WI38 (cell line): ENCODE measurements at regions not wholly inside any gene's neighbourhood (a gene's known extent, or its start where the extent isn't known, plus 50 kb on each side); places are given as distances from the start of the nearest gene placed in this dataset.
"Not testable (repeated sequence)": the region's sequence is repeated elsewhere in the genome, so short reads cannot be mapped to it uniquely, and the experiment has no call there.

Source experiments
- H3K4me3 ChIP-seq: 2 replicates; pipeline ENCODE4 v1.5.1; 2011; ENCODE audit warnings: low read depth, mild to moderate bottlenecking, control low read depth, low read length
- TF ChIP-seq, protein P1 (sequence below): IDR thresholded peaks from 2 replicates; pipeline ENCODE4 v1.5.1; 2012; ENCODE audit warnings: low read depth, mild to moderate bottlenecking, control low read depth, low read length

DNA sequence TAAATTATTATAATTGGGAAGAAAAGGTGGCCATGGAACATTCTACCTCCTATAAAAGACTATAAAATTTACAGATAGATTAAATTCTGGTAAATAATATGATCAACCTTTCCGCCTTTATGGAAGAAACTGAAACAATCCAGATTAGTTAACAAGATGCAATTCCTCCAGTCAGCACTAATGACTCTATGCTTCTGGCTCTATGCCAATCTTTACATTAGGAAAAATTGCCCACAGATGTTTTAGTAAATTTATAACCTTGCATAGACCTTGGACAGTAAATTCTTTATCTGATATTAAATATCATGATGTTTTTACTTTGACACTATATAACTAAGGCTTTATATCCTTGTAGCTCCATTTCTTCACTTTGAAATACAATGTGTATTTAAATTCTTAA is 2302.5 kb downstream of the ARAP2 start:
- H3K4me3 ChIP-seq: no peak overlapping the region
- TF ChIP-seq, protein P1, sequence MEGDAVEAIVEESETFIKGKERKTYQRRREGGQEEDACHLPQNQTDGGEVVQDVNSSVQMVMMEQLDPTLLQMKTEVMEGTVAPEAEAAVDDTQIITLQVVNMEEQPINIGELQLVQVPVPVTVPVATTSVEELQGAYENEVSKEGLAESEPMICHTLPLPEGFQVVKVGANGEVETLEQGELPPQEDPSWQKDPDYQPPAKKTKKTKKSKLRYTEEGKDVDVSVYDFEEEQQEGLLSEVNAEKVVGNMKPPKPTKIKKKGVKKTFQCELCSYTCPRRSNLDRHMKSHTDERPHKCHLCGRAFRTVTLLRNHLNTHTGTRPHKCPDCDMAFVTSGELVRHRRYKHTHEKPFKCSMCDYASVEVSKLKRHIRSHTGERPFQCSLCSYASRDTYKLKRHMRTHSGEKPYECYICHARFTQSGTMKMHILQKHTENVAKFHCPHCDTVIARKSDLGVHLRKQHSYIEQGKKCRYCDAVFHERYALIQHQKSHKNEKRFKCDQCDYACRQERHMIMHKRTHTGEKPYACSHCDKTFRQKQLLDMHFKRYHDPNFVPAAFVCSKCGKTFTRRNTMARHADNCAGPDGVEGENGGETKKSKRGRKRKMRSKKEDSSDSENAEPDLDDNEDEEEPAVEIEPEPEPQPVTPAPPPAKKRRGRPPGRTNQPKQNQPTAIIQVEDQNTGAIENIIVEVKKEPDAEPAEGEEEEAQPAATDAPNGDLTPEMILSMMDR: no peak

- no peak overlapping the region for H3K4me3 ChIP-seq
- TF ChIP-seq, protein P1: no peak
Measured at GRCh38 chr4:33948921-33949320, 2295.4 kb downstream of the ARAP2 start.

DNA sequence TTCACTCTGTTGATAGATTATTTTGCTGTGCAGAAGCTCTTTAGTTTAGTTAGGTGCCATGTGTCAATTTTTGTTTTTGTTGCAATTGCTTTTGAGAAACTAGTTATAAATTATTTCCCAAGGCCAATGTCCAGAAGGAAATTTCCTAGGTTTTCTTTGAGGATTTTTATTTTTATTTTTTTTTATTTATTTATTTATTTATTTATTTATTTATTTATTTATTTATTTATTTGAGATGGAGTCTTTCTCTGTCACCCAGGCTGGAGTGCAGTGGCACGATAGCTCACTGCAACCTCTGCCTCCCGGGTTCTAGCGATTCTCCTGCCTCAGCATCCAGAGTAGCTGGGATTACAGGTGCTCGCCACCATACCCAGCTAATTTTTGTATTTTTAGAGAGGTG is 2290.5 kb downstream of the ARAP2 start:
- not testable (repeated sequence) for H3K4me3 ChIP-seq

GRCh38 chr4:33954759-33955158 is 2289.6 kb downstream of the ARAP2 start:
- TF ChIP-seq, protein P1: no peak
- H3K4me3 ChIP-seq: no peak overlapping the region

- no peak overlapping the region for H3K4me3 ChIP-seq
- TF ChIP-seq, protein P1: no peak
Measured at GRCh38 chr4:33959519-33959918, 2284.8 kb downstream of the ARAP2 start.

DNA sequence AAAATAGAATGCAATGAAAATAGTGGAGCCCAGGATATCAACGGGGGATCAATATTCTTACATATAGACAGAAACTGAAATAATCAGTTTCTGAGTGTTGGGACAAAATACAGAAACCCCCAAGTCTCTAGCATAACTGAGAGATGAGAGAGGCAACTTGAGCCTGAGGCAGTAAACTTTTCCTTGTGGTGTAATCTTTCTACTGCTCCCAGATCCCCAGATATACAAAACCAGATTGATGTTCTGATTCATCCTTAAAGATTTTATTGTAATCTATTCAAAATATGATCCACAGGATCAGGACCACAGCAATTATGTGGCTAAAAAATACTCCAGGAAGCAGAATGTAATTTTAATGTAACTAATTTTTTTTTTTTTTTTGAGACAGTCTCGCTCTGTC is 2282.6 kb downstream of the ARAP2 start:
- H3K4me3 ChIP-seq: no peak overlapping the region
- TF ChIP-seq, protein P1: no peak

DNA sequence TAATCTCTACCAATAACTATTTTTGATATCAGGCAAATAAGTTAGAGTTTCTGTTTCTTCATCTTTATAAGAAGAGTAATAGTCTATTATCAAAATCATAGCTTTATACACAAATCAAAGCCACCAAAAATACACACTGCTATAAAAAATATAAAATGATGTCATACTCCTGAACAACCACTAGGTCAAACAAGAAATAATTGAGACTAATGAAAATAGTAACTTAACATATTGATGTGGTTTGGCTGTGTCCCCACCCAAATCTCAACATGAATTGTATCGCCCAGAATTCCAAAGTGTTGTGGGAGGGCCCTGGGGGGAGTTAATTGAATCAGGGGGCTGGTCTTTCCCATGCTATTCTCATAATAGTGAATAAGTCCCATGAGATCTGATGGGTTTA is 2277.5 kb downstream of the ARAP2 start:
- TF ChIP-seq, protein P1: no peak
- no peak overlapping the region for H3K4me3 ChIP-seq

DNA sequence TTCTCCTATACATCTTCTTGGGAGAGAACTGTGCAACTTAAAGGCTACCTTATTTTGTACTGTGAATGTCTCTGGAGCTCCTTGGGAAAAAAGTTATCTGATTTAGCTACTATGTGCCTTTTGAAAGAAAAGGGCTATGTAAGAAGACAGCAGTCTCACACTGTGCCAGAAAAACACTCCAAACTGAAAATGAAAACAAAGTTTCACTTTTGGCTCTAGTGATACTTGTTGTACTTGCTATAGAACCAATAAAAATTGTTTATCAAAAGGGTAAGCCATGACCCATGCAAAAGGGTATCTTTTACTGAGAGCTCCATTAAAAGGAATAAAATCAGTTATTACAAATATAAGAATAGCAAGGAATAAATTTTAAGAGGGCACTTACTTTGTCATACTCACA is 2270.0 kb downstream of the ARAP2 start:
- no peak overlapping the region for H3K4me3 ChIP-seq
- TF ChIP-seq, protein P1: no peak
